Kidney epithelial cell (primary cell): ENCODE measurements at regions not wholly inside any gene's neighbourhood (a gene's known extent, or its start where the extent isn't known, plus 50 kb on each side); places are given as distances from the start of the nearest gene placed in this dataset.

Source experiments
- DNase-seq: peaks from one replicate; pipeline ENCODE4 v3.0.0-alpha.2; 2010; ENCODE audit warnings: low read depth
- H3K27me3 ChIP-seq: 2 replicates; pipeline ENCODE4 v1.6.0; 2011; ENCODE audit warnings: low read length; ENCODE audit not compliant: control insufficient read depth, insufficient read depth
- H3K36me3 ChIP-seq: 2 replicates; pipeline ENCODE4 v1.5.1; 2011; ENCODE audit warnings: low read length; ENCODE audit not compliant: control insufficient read depth, insufficient read depth
- H3K4me3 ChIP-seq: 2 replicates; pipeline ENCODE4 v1.5.1; 2011; ENCODE audit warnings: low read depth, mild to moderate bottlenecking, control low read depth, low read length
- TF ChIP-seq, protein P1 (sequence below): IDR thresholded peaks from 2 replicates; pipeline ENCODE4 v1.5.1; 2011; ENCODE audit warnings: mild to moderate bottlenecking, moderate library complexity, low read length, control low read depth, inconsistent platforms; ENCODE audit not compliant: insufficient read depth, poor library complexity, severe bottlenecking

DNA sequence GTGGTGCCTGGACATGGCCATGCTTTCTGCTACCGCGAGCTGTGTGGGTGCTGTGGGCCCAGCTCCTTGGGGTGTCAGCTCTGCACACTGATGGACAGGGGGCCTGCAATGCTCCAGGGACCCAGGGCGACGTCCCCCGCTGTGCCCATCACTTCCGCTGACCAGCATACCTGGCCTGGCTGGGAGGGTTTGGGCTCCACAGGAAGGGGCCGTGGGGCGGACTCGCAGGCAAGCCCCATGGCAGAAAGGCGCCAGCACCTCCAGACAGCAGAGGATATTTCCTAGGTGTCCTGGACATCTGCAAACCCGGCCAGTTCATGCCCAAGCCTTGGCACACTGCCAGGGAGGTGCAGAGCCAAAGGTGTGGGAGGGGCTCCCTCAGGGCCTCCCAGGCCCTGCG, 295.8 kb upstream of the IRX4 start:
- Histone ChIP-seq H3K27me3 (no peaks in the 10 kb centered on the region), H3K36me3 (no peaks in the 10 kb centered on the region), H3K4me3 (no peak overlapping the region)
- DNase-seq: no peak
- TF ChIP-seq, protein P1, sequence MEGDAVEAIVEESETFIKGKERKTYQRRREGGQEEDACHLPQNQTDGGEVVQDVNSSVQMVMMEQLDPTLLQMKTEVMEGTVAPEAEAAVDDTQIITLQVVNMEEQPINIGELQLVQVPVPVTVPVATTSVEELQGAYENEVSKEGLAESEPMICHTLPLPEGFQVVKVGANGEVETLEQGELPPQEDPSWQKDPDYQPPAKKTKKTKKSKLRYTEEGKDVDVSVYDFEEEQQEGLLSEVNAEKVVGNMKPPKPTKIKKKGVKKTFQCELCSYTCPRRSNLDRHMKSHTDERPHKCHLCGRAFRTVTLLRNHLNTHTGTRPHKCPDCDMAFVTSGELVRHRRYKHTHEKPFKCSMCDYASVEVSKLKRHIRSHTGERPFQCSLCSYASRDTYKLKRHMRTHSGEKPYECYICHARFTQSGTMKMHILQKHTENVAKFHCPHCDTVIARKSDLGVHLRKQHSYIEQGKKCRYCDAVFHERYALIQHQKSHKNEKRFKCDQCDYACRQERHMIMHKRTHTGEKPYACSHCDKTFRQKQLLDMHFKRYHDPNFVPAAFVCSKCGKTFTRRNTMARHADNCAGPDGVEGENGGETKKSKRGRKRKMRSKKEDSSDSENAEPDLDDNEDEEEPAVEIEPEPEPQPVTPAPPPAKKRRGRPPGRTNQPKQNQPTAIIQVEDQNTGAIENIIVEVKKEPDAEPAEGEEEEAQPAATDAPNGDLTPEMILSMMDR: no peak

DNA sequence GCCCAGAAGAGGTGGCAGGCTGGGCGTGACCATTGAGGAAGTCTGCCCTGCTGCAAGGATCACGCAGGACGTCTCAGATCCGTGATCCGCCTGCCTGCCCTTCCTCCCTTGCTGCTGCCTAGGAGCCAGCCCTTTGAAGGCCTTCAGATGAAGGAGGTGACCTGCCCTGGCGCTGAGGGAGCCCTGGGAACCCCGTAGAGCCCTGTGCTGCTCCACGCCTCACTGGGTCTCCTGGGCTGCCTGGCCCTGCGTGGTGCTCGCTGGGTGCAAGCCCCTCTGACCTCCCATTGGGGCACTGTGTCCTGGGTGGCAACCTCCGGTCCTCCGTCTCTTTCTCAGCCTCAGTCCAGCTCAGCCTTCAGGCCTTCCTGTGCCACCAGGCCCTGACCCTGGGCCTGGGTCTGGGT, 295.3 kb upstream of the IRX4 start:
- TF ChIP-seq, protein P1: no peak
- DNase-seq: no peak
- H3K4me3 ChIP-seq: no peak overlapping the region
- H3K27me3 ChIP-seq: peaks cover 3% of the 10 kb centered on the region
- no peaks in the 10 kb centered on the region for H3K36me3 ChIP-seq

DNA sequence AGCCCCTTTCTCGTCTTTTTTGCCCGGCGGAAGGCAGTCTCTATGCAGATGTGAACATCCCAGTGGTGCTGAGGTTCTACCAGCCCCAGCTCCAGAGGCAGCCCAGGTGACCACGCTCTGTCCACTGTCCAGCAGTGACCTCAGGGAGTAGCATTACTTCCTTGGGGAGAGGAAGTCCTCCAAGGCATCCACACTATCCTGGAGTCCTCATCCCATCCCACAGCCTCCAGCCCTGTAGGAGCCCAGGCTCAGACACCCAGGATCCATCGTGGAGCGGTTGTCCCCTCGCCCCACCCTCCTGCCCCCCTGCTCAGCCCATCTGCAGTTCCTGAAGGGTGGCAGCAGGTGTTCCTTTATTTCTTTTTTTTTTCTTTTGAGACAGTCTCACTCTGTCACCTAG, 294.5 kb upstream of the IRX4 start:
- no peak for DNase-seq
- H3K4me3 ChIP-seq: no peak overlapping the region
- H3K36me3 ChIP-seq: no peaks in the 10 kb centered on the region
- H3K27me3 ChIP-seq: peaks cover 3% of the 10 kb centered on the region
- TF ChIP-seq, protein P1: no peak

DNA sequence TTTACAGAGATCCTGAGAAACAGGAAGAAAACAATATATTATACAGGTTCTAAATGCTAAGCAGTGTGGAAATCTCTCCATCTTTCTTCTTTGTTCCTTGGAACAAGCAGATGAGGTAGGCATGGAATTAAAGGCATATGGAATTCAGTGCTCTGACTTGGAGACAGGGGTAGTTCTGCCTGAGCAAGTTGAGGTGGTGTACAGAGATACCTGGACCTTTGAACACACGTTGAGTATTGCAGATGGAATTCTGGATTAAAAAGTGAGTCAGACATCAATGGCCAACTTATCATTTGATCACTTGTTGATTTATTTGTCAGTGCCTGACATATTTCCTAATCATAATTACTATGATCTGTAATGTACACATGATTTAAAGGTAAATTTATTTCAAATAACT, 293.9 kb upstream of the IRX4 start:
- peaks cover 3% of the 10 kb centered on the region for H3K27me3 ChIP-seq
- TF ChIP-seq, protein P1: no peak
- H3K4me3 ChIP-seq: no peak overlapping the region
- H3K36me3 ChIP-seq: no peaks in the 10 kb centered on the region
- no peak for DNase-seq

DNA sequence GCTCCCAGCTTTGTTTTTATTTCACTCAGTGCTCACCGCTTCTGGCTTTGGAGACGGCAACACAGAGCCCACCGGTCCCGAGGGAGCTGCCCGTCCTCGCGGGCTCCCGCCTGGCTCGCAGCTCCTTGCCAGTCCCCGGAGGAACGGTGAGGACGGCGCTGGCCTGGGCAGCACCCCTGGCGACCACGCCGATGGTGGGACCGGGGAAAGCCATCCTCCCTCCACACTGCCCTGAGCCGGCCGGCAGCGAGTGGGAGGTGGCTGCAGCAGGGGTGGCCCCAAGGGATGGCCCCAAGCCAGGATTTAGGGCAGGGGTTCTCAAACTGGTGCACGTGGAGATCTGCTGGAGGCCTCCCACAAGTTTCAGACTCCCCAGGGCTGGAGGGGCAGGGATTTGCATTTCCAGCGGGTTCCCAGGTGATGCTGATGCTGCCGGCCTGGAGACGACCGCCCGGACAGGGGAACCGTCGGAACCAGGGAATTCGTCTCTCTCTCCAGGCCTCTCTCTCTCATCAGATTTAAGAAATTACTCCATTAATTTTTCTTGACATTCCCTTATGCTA, 293.2 kb upstream of the IRX4 start:
- H3K36me3 ChIP-seq: no peaks in the 10 kb centered on the region
- peaks cover 6% of the 10 kb centered on the region for H3K27me3 ChIP-seq
- TF ChIP-seq, protein P1: no peak
- no peak overlapping the region for H3K4me3 ChIP-seq
- no peak for DNase-seq

DNA sequence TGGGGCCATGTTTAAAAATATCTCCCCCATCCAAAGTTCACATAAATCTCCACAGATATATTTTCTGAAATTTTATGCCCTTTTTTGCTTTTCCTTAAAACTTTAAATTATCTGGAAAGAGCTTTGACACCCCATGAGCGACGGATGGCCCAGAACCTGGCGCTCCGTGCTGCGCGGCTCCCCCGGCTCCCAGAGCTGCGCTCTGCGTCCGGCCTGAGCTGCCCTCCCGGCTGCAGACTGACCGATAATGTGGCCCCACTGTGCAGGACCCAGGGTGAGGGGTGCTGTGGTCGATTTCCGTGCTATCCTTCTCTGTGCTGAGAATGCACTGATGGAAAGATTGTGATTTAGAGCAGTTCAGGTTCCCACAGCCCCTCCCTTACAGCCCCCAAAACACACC, 292.3 kb upstream of the IRX4 start:
- DNase-seq: no peak
- TF ChIP-seq, protein P1: no peak
- H3K27me3 ChIP-seq: peaks cover 12% of the 10 kb centered on the region

More for the DNA sequence above, 292.3 kb upstream of the IRX4 start:
- Histone ChIP-seq H3K36me3 (no peaks in the 10 kb centered on the region), H3K4me3 (no peak overlapping the region)
